Epithelial cell of esophagus (primary cell): ENCODE measurements at regions not wholly inside any gene's neighbourhood (a gene's known extent, or its start where the extent isn't known, plus 50 kb on each side); places are given as distances from the start of the nearest gene placed in this dataset.

ENCODE experiments used
- DNase-seq: peaks from one replicate; pipeline ENCODE4 v3.0.0; 2010; ENCODE audit warnings: low read depth
- H3K4me3 ChIP-seq: 2 replicates; pipeline ENCODE4 v1.5.1; 2011; ENCODE audit warnings: mild to moderate bottlenecking, low read length, control low read depth
- CTCF ChIP-seq: IDR thresholded peaks from 2 replicates; pipeline ENCODE4 v1.5.1; 2011; ENCODE audit warnings: low read depth, mild to moderate bottlenecking, low read length, control low read depth, inconsistent platforms; ENCODE audit not compliant: insufficient read depth; ENCODE audit errors: missing control alignments

- H3K4me3 ChIP-seq = no peak overlapping the region
- no peak for DNase-seq
- no peak for TF ChIP-seq CTCF
Measured at GRCh38 chr5:172574871-172575223, 66.2 kb upstream of the NEURL1B start.

- H3K4me3 ChIP-seq = no peak overlapping the region
- DNase-seq = no peak
- TF ChIP-seq CTCF = no peak
Measured at GRCh38 chr5:172573986-172574870, 66.8 kb upstream of the NEURL1B start.

GRCh38 chr5:172573120-172573882 is 67.8 kb upstream of the NEURL1B start:
- no peak for DNase-seq
- no peak for TF ChIP-seq CTCF
- no peak overlapping the region for H3K4me3 ChIP-seq

- no peak for TF ChIP-seq CTCF
- no peak for DNase-seq
- no peak overlapping the region for H3K4me3 ChIP-seq
Measured at GRCh38 chr5:172572440-172572839, 68.6 kb upstream of the NEURL1B start.

- DNase-seq = no peak
- TF ChIP-seq CTCF = no peak
- H3K4me3 ChIP-seq = no peak overlapping the region
Measured at GRCh38 chr5:172571892-172572291, 69.2 kb upstream of the NEURL1B start.

GRCh38 chr5:172571413-172571812 is 69.7 kb upstream of the NEURL1B start:
- TF ChIP-seq CTCF = no peak
- no peak for DNase-seq
- H3K4me3 ChIP-seq = no peak overlapping the region
